ENCODE measurements at regions not wholly inside any gene's neighbourhood (a gene's known extent, or its start where the extent isn't known, plus 50 kb on each side); places are given as distances from the start of the nearest gene placed in this dataset.
A peak's percentile ranks its signal among the peaks of the same experiment; 100 is the strongest.

DNA sequence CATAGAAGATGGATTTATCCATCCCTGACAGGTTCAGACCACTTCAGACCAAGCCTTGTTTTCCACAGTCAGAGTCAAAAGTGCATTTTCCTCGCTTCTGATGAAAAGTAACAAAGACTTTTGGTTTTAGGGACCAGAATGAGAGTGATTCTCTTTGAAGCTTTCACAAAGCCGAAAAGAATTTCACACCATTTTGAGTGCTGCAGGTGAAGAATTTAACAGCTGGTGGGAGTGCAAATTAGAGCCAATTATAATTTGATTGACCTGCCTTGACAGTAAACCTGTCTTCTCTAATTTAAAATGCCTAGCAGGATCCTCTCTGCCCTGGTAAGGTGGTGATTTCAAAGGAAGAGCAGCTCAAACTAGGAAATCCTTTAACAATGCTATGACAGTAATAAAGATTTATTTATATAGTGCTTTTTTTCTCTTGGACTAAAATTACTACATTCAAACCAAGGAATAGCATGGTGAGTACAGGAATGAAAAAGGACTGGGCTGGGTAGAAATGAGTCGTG, 241.6 kb downstream of the HRH4 start:
- no peaks in the 10 kb centered on the region for H3K23me2 ChIP-seq (ENCODE audit: insufficient read length, low read depth, low read length, poor library complexity, severe bottlenecking)
- H3K9me3 ChIP-seq (ENCODE audit: control insufficient read depth, low read depth, low read length): no peaks in the 10 kb centered on the region
- no peak for DNase-seq
- H3K23ac ChIP-seq (ENCODE audit: insufficient read length, low read depth, low read length): no peak overlapping the region
- H2BK12ac ChIP-seq (ENCODE audit: insufficient read length, low read depth, low read length): no peak overlapping the region
- no peak overlapping the region for H2AFZ ChIP-seq (ENCODE audit: low read length)
- H2BK20ac ChIP-seq (ENCODE audit: low read depth, low read length, poor library complexity, severe bottlenecking): no peak overlapping the region
- no peak overlapping the region for H2BK5ac ChIP-seq (ENCODE audit: insufficient read length, low read length)
- no peak overlapping the region for H2AK5ac ChIP-seq (ENCODE audit: insufficient read length, low read length)
- Mint-ChIP-seq H3K4me3 (no peak overlapping the region), H3K9me3 (peaks cover 9 to 14% of the 10 kb centered on the region in 2 experiments), H3K27me3 (ENCODE audit: low read depth) (peaks cover 2% of the 10 kb centered on the region; the same call in 1 of the 2 replicates), H3K4me1 (peaks cover 7 to 10% of the 10 kb centered on the region in 2 experiments), H3K36me3 (ENCODE audit: insufficient read depth in 1 of 3, low read depth in 3 of 3) (peaks cover 0 to 14% (median 0%) of the 10 kb centered on the region in 3 experiments; a peak in 3 of 7 replicates), H3K27ac (peak overlapping the region in 1 of 3 experiments; percentile 8; a peak in 1 of 7 replicates)
- no peak overlapping the region for H2BK15ac ChIP-seq (ENCODE audit: low read depth, low read length)
- no peak overlapping the region for H2BK120ac ChIP-seq (ENCODE audit: low read depth, low read length, poor library complexity, severe bottlenecking)
- H3K79me2 ChIP-seq (ENCODE audit: insufficient read depth, low read length): no peaks in the 10 kb centered on the region
- no peaks in the 10 kb centered on the region for H3K4me1 ChIP-seq (ENCODE audit: insufficient read depth, low read length)
- no peaks in the 10 kb centered on the region for H4K20me1 ChIP-seq (ENCODE audit: control insufficient read depth, insufficient read depth, insufficient read length)
- H3K18ac ChIP-seq (ENCODE audit: insufficient read length, low read depth, low read length): no peak overlapping the region
- no peak overlapping the region for H4K5ac ChIP-seq (ENCODE audit: insufficient read length, low read depth, low read length)
- no peaks in the 10 kb centered on the region for H3K27me3 ChIP-seq (ENCODE audit: insufficient read depth, low read length)
- TF ChIP-seq, protein P1, sequence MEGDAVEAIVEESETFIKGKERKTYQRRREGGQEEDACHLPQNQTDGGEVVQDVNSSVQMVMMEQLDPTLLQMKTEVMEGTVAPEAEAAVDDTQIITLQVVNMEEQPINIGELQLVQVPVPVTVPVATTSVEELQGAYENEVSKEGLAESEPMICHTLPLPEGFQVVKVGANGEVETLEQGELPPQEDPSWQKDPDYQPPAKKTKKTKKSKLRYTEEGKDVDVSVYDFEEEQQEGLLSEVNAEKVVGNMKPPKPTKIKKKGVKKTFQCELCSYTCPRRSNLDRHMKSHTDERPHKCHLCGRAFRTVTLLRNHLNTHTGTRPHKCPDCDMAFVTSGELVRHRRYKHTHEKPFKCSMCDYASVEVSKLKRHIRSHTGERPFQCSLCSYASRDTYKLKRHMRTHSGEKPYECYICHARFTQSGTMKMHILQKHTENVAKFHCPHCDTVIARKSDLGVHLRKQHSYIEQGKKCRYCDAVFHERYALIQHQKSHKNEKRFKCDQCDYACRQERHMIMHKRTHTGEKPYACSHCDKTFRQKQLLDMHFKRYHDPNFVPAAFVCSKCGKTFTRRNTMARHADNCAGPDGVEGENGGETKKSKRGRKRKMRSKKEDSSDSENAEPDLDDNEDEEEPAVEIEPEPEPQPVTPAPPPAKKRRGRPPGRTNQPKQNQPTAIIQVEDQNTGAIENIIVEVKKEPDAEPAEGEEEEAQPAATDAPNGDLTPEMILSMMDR (conservative IDR thresholded peaks at IDR 0.05): no peak
- no peak overlapping the region for H3T11ph ChIP-seq (ENCODE audit: low read length)
- H4K91ac ChIP-seq (ENCODE audit: insufficient read length, low read depth, low read length): no peak overlapping the region
- WGBS (ENCODE audit: extremely low coverage, insufficient read length, low lambda C conversion rate): no CpG with 5 or more reads among the region's 3 CpGs
- H3K27ac ChIP-seq (ENCODE audit: insufficient read length, low read depth, low read length): no peak overlapping the region
- H4K8ac ChIP-seq (replicated peaks; ENCODE audit: insufficient read length, low read depth, low read length): no peak overlapping the region
- no peak overlapping the region for H3K14ac ChIP-seq (ENCODE audit: insufficient read depth, low read length)
- H3K9ac ChIP-seq (ENCODE audit: extremely low read depth, insufficient read length, low read length): no peak overlapping the region
- H3K4ac ChIP-seq (ENCODE audit: low read depth, low read length): no peak overlapping the region
- no peak overlapping the region for H3K56ac ChIP-seq (ENCODE audit: insufficient read length, low read depth, low read length)
- no peak overlapping the region for H3K4me2 ChIP-seq (ENCODE audit: insufficient read depth, insufficient read length, low read length)
- H3K79me1 ChIP-seq (ENCODE audit: insufficient read depth, low read depth, low read length, poor library complexity, severe bottlenecking): no peaks in the 10 kb centered on the region
